ENCODE measurements at regions not wholly inside any gene's neighbourhood (a gene's known extent, or its start where the extent isn't known, plus 50 kb on each side); places are given as distances from the start of the nearest gene placed in this dataset.
"Not testable (repeated sequence)": the region's sequence is repeated elsewhere in the genome, so short reads cannot be mapped to it uniquely, and the experiment has no call there.

DNA sequence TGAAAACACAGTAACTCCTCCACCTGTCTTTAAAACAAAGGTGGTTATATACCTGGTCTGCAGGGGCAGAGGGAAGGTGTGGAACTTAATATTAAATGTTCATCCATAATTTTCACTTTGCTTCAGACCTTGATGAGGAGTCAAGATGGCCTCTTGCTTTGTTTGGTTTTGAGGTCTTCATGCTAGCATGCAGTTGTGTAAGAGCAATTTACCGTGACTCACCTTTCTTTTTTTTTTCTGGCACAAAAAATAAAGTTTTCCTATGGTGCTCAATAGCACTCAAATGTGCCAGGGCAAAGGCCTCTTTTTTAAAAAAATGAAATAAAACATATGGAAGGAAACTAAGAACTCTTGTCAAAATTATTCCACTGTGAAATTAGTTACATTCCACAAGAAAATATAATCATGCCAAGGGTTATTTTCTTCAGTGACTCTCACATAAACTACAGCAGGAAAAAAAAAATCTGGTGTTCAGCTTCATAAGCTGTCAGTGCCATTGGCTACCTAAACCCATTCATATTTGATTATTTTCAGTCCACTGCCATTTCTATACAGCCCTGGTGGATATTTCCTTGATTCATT is 128.2 kb downstream of the SLC7A11 start:
- DNase-seq (ENCODE audit: low read depth in 1 of 2, low spot score in 1 of 2), result no peak

DNA sequence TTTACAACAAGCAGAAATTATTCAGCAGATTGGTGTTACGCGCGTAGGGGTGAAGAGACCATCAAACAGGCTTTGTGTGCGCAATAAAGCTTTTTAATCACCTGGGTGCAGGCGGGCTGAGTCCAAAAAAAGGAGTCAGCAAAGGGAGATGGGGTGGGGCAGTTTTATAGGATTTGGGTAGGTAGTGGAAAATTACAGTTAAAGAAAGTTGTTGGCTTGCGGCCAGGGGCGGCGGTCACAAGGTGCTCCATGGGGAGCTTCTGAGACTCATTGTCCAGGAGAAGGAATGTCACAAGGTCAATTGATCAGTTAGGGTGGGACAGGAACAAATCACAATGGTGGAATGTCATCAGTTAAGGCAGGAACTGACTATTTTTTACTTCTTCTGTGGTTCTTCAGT is 129.3 kb downstream of the SLC7A11 start:
- DNase-seq (ENCODE audit: low read depth in 1 of 2, low spot score in 1 of 2), result not testable (repeated sequence)

GRCh38 chr4:138112389-138112788 is 129.8 kb downstream of the SLC7A11 start:
- no peak for DNase-seq (ENCODE audit: low read depth in 1 of 2, low spot score in 1 of 2)

DNA sequence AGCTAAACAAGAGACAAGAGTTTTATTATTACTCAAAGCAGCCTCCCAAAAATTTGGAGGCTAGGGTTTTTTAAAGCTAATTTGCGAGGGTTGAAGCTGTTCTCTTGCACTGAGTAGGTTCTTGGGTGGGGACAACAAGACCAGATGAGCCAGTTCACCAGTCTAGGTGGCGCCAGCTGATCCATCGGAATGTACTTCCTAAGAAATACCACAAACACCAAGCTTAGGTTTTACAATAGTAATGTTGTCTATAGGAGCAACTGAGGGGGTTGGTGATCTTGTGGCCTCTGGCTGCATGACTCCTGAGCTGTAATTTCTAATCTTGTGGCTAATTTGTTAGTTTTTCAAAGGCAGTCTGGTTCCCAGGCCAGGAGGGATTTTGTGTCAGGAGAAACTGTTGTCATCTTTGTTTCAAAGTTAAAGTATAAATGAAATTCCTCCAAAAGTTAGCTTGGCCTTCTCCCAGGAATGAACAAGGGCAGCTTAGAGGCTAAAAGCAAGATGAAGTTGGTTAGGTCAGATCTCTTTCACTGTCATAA is 130.6 kb downstream of the SLC7A11 start:
- DNase-seq (ENCODE audit: low read depth in 1 of 2, low spot score in 1 of 2), result no peak

GRCh38 chr4:138110815-138111214 is 131.3 kb downstream of the SLC7A11 start:
- no peak for DNase-seq (ENCODE audit: low read depth in 1 of 2, low spot score in 1 of 2)

GRCh38 chr4:138107023-138107422 is 135.1 kb downstream of the SLC7A11 start:
- no peak for DNase-seq (ENCODE audit: low read depth in 1 of 2, low spot score in 1 of 2)

GRCh38 chr4:138105331-138105730 is 136.8 kb downstream of the SLC7A11 start:
- no peak for DNase-seq (ENCODE audit: low read depth in 1 of 2, low spot score in 1 of 2)

GRCh38 chr4:138104284-138104680 is 137.9 kb downstream of the SLC7A11 start:
- DNase-seq (ENCODE audit: low read depth in 1 of 2, low spot score in 1 of 2), result no peak

DNA sequence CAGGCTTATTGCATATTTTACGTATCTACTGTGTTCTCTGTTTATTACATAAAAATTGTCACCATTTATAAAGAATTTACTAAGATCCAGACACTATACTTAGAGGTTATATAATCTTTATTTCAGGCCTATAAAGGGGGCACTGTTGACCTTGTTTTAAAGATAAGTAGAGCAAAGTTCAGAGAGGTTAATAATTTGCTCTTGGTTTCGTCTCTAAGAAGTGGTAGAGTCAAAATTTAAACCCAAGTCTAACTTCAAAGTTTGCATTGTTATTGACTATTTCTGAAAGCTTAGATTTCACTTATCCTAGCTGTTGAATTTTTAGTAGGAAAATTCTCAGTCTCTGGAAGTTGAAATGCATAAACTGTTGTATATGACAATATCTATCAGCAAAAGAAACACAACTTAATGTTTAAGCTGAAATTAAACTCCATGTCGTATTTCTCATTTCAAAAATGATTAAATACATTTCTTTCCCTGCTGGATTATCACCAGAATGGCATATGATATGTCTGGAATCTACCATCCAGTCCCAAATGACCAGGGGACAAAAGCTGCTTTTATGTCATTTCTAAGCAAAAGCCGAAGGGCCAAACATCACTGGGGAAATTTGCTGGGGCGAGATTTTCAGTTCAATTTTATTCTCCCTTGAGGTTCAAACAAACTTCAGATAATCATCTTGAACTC is 138.4 kb downstream of the SLC7A11 start:
- DNase-seq (ENCODE audit: low read depth in 1 of 2, low spot score in 1 of 2), result no peak

DNA sequence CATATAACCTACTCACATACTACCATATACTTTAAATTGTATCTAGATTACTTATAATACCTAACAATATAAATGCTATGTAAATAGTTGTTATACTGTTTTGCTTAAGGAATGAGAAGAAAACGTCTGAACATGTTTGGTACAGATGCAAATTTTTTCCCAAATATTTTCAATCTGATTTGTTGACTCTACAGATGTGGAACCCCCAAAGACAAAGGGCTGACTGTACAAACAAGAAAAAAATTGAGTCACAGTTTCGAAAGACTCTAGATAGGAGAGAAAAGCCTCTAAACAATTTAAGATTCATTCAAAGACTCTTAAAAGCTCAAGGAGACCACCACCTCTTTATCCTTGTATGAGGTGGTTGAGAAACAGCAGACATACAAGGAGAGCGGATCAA is 142.8 kb downstream of the SLC7A11 start:
- no peak for DNase-seq (ENCODE audit: low read depth in 1 of 2, low spot score in 1 of 2)

- DNase-seq (ENCODE audit: low read depth in 1 of 2, low spot score in 1 of 2), result no peak
Observed at GRCh38 chr4:138097912-138098600, 144.1 kb downstream of the SLC7A11 start.

DNA sequence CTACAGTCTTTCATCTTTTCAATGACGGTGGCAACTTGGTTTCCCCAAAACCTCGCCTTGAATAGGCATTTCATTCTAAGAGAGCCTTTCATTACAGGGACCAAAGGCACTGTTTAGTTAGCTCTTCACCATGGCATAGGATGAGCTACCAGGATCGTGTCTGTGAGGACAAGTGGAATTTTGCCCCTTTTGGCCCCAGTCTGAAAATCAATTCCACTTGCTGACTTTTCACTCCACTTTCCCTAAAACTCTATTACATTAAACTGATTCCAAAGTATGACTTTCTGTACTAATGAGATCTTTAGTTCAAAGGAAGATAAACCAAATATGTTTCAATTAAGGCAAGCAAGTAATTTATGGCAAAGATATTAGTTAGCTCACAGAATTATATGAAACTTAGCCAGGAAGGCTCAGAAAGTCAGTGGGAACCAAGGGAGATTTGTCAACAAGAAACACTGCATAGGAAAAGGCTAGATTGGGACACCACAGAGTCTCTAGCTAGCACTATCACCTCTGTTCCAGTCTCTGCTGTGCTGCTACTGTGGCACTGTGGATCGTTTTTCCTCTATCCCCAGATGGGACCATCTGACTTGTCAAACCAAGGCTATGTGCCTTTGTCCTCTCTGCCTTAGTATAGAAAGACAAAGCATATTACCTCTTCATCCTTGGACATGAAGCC is 145.6 kb downstream of the SLC7A11 start:
- no peak for DNase-seq (ENCODE audit: low read depth in 1 of 2, low spot score in 1 of 2)

- no peak for DNase-seq (ENCODE audit: low read depth in 1 of 2, low spot score in 1 of 2)
Observed at GRCh38 chr4:138095378-138095777, 146.8 kb downstream of the SLC7A11 start.

GRCh38 chr4:138092060-138092459 is 150.1 kb downstream of the SLC7A11 start:
- DNase-seq (ENCODE audit: low read depth in 1 of 2, low spot score in 1 of 2), result no peak

DNA sequence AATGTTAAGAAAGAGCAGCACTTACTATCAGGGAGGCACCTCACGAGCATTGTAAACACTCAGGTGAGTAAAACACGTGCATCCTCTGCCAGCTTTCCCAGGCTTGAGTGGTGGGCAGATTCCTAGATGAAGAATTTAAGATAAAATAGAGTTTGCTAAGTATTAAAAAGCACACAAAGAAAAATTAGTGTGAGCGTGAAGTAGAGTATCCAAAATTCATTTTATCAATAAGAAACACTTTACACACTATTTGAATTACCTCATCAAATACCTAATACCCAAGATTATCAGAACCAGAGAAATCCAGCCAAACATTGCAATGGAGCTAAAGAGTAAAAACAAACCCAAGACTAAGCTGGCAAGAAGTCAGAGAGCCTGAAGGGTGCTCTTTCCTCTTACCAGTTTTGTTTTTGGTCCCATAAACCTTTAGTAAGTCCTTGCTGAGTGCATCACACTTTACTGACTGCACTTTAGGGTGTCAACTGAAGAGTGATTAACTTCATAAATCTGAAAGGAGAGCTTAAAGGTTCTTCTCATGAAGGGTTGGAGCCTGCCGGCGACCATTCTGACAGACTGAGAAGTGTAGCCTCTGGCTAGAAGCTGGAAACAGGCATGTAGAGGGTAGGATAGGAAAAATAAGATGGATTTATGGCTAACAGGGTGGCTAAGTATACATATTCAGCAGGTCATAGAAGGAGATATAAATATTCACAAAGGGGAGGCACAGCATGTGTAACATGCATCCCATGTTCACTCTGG is 151.1 kb downstream of the SLC7A11 start:
- no peak for DNase-seq (ENCODE audit: low read depth in 1 of 2, low spot score in 1 of 2)

GRCh38 chr4:138090150-138090917 is 151.8 kb downstream of the SLC7A11 start:
- peak in 1 of 2 donors; percentile 8 for DNase-seq (ENCODE audit: low read depth in 1 of 2, low spot score in 1 of 2)

- no peak for DNase-seq (ENCODE audit: low read depth in 1 of 2, low spot score in 1 of 2)
Observed at GRCh38 chr4:138088449-138089208, 153.5 kb downstream of the SLC7A11 start.

- no peak for DNase-seq (ENCODE audit: low read depth in 1 of 2, low spot score in 1 of 2)
Observed at GRCh38 chr4:138087066-138087719, 155.0 kb downstream of the SLC7A11 start.

DNA sequence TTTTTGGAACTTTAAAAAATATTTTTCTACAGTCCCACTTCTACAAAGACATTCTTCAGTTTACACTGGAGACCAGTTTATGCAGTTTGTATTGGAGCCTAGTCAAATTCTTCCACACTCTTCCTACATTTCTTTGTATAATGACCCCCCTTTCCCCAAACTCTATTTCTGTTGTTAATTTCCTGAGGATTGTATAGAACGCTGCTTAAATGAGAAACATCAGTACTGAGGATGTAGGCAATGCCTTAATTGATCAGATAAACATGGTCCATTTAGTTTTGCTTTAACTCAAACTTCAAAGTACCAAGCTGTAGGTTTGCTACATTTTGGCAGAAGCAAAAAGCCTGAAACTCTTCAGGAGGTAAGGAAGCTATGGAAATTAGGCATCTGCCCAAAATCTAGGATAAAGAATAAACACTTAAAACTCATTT is 155.5 kb downstream of the SLC7A11 start:
- no peak for DNase-seq (ENCODE audit: low read depth in 1 of 2, low spot score in 1 of 2)

All from activated CD4-positive, alpha-beta T cell treated with anti-CD3 and anti-CD28 coated beads, Interleukin-2, amount 50 U/mL, for 24 hours (primary cell).